ENCODE measurements at regions not wholly inside any gene's neighbourhood (a gene's known extent, or its start where the extent isn't known, plus 50 kb on each side); places are given as distances from the start of the nearest gene placed in this dataset.

- H3K4me3 Mint-ChIP-seq: no peak overlapping the region
- no peak overlapping the region for H3K27ac Mint-ChIP-seq
- H3K36me3 Mint-ChIP-seq (ENCODE audit: low read depth): no peaks in the 10 kb centered on the region
- peaks cover 12% of the 10 kb centered on the region for H3K27me3 Mint-ChIP-seq (ENCODE audit: low read depth)
- no peaks in the 10 kb centered on the region for H3K4me1 Mint-ChIP-seq (ENCODE audit: low read depth)
- H3K9me3 Mint-ChIP-seq: no peaks in the 10 kb centered on the region
Observed at GRCh38 chr4:1511441-1512041, 105.3 kb upstream of the NKX1-1 start.

GRCh38 chr4:1510931-1511330, 104.7 kb upstream of the NKX1-1 start:
- no peak overlapping the region for H3K4me3 Mint-ChIP-seq
- H3K4me1 Mint-ChIP-seq (ENCODE audit: low read depth): no peaks in the 10 kb centered on the region
- peaks cover 12% of the 10 kb centered on the region for H3K27me3 Mint-ChIP-seq (ENCODE audit: low read depth)
- no peaks in the 10 kb centered on the region for H3K9me3 Mint-ChIP-seq
- no peaks in the 10 kb centered on the region for H3K36me3 Mint-ChIP-seq (ENCODE audit: low read depth)
- no peak overlapping the region for H3K27ac Mint-ChIP-seq

DNA sequence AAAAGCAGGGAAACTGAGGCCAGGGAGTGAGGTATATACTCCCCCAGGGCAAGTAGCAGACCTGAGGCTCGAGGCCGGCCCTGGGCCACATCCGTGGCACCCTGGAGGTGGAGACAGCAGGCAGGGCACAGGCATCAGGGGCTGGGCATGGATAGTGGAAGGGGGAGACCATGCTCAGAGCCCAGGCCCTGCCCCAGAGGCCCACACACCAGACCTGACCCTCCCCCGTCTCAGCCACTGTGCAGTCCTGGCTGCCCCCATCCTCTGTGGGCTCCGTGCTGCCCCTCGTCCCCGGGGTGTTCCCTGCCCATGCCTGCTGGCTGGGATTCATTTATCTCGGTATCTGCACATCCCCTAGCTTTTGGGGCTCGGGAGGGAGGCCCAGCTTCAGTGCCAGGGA, 103.1 kb upstream of the NKX1-1 start:
- Mint-ChIP-seq H3K9me3 (no peaks in the 10 kb centered on the region), H3K4me3 (no peak overlapping the region), H3K36me3 (ENCODE audit: low read depth) (no peaks in the 10 kb centered on the region), H3K27me3 (ENCODE audit: low read depth) (peaks cover 12% of the 10 kb centered on the region), H3K27ac (no peak overlapping the region), H3K4me1 (ENCODE audit: low read depth) (no peaks in the 10 kb centered on the region)

GRCh38 chr4:1508161-1509160, 102.2 kb upstream of the NKX1-1 start:
- Mint-ChIP-seq H3K36me3 (ENCODE audit: low read depth) (no peaks in the 10 kb centered on the region), H3K27me3 (ENCODE audit: low read depth) (peaks cover 12% of the 10 kb centered on the region), H3K4me3 (no peak overlapping the region), H3K9me3 (no peaks in the 10 kb centered on the region), H3K27ac (no peak overlapping the region), H3K4me1 (ENCODE audit: low read depth) (no peaks in the 10 kb centered on the region)

DNA sequence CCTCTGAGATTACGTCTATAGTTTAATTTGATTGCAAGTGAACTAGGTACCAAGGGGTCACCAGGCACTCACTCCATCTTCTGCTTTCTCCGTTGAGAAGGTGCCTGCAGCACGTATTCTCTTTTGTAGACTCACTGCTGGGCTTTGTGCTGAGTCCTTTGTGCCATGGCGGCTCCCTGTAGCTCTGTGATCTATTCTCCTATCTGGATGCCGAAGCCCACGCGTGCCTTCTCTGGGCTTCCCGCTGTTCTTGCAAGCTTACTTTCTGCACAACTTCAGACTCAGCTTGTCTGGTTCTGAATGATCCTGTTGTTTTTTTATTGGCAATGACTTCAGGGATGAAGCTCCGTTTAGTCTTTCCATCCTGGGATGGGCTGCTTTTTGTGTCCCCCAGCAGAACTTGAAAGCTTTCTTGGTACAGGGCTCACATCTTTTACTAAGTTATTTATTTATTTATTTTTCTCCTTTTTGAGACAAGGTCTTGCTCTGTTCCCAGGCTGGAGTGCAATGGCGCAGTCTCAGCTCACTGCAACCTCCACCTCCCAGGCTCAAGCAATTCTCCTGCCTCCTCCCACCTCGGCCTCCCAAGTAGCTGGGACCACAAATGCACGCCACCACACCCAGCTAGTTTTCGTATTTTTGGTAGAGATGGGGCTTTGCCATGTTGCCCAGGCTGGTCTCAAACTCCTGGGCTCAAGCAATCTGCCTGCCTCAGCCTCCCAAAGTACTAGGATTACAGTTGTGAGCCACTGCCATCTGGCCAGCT, 100.9 kb upstream of the NKX1-1 start:
- no peaks in the 10 kb centered on the region for H3K36me3 Mint-ChIP-seq (ENCODE audit: low read depth)
- H3K4me3 Mint-ChIP-seq: no peak overlapping the region
- H3K27me3 Mint-ChIP-seq (ENCODE audit: low read depth): peaks cover 12% of the 10 kb centered on the region
- H3K27ac Mint-ChIP-seq: no peak overlapping the region
- no peaks in the 10 kb centered on the region for H3K9me3 Mint-ChIP-seq
- no peaks in the 10 kb centered on the region for H3K4me1 Mint-ChIP-seq (ENCODE audit: low read depth)

GRCh38 chr4:1505511-1506460, 99.5 kb upstream of the NKX1-1 start:
- Mint-ChIP-seq H3K27me3 (ENCODE audit: low read depth) (peaks cover 12% of the 10 kb centered on the region), H3K27ac (no peak overlapping the region), H3K9me3 (no peaks in the 10 kb centered on the region), H3K4me1 (ENCODE audit: low read depth) (no peaks in the 10 kb centered on the region), H3K36me3 (ENCODE audit: low read depth) (no peaks in the 10 kb centered on the region), H3K4me3 (no peak overlapping the region)

DNA sequence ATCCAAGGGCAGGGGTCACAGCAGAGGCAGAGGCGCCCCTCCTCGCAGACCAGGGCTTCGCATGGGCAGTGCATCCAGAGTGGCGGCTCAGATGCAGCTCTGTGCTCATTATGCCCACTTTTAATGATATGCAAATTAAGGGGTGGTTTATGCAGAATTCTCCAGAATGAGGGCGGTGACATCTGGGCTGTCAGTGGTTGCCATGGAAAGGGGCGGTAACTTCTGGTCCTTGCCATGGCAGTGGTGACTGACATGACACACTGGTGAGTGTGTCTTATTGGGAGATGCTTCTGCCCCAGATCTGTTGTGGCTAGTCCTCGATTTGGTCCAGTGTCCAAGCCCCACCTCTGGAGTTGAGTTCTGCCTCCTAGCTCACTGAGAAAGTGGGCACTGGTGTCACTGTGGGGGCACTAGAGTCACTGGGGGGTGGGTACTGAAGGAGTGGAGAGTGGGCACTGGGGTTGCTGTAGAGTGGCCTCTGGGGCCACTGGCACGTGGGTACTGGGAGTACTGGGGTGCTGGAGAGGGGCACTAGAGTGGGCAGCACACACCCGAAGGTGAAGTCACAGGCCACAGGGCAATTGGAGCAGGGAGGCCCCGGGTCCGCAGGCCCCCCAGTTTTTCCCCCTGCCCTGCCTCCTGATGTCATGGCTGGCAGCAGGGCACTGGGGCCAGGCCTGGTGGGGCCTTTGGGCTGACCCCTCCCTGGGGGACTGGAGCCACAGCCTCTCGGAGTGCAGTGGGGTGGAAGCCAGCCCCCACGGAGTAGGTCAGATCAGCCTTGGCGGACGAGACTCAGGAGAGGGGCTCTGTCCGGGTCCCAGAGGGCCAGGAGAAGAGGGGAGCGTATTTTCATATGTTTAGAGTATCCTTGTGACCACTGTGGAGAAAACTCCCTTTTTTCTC, 98.6 kb upstream of the NKX1-1 start:
- H3K4me1 Mint-ChIP-seq (ENCODE audit: low read depth): no peaks in the 10 kb centered on the region
- peaks cover 4% of the 10 kb centered on the region for H3K27me3 Mint-ChIP-seq (ENCODE audit: low read depth)
- no peak overlapping the region for H3K27ac Mint-ChIP-seq
- no peak overlapping the region for H3K4me3 Mint-ChIP-seq
- no peaks in the 10 kb centered on the region for H3K9me3 Mint-ChIP-seq
- H3K36me3 Mint-ChIP-seq (ENCODE audit: low read depth): no peaks in the 10 kb centered on the region

GRCh38 chr4:1503583-1504471, 97.6 kb upstream of the NKX1-1 start:
- Mint-ChIP-seq H3K27me3 (ENCODE audit: low read depth) (peaks cover 3% of the 10 kb centered on the region), H3K4me3 (no peak overlapping the region), H3K4me1 (ENCODE audit: low read depth) (no peaks in the 10 kb centered on the region), H3K27ac (no peak overlapping the region), H3K36me3 (ENCODE audit: low read depth) (no peaks in the 10 kb centered on the region), H3K9me3 (no peaks in the 10 kb centered on the region)

- no peak overlapping the region for H3K4me3 Mint-ChIP-seq
- peaks cover 3% of the 10 kb centered on the region for H3K27me3 Mint-ChIP-seq (ENCODE audit: low read depth)
- H3K9me3 Mint-ChIP-seq: no peaks in the 10 kb centered on the region
- H3K4me1 Mint-ChIP-seq (ENCODE audit: low read depth): no peaks in the 10 kb centered on the region
- H3K27ac Mint-ChIP-seq: no peak overlapping the region
- no peaks in the 10 kb centered on the region for H3K36me3 Mint-ChIP-seq (ENCODE audit: low read depth)
Observed at GRCh38 chr4:1502976-1503375, 96.7 kb upstream of the NKX1-1 start.

DNA sequence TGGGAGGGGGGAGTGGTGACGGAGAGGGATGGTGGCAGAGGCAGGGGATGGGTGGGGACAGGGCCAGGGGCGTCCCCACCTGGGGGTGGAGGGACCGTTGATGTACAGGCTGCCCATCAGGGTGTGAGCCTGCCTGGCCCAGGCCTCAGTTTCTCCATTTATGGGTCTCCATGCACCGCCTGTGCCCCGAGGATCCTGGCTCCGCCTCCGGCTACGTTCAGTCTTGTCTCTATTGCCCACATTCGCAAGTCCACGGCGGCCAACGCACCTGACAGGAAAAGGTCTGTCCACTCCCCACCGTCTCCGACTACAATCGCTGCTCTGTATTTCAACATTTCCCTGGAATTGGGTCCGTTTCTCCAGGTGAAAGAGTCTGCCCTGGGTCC, 96.3 kb upstream of the NKX1-1 start:
- Mint-ChIP-seq H3K4me1 (ENCODE audit: low read depth) (no peaks in the 10 kb centered on the region), H3K9me3 (no peaks in the 10 kb centered on the region), H3K4me3 (no peak overlapping the region), H3K27ac (no peak overlapping the region), H3K36me3 (ENCODE audit: low read depth) (no peaks in the 10 kb centered on the region), H3K27me3 (ENCODE audit: low read depth) (peaks cover 3% of the 10 kb centered on the region)

DNA sequence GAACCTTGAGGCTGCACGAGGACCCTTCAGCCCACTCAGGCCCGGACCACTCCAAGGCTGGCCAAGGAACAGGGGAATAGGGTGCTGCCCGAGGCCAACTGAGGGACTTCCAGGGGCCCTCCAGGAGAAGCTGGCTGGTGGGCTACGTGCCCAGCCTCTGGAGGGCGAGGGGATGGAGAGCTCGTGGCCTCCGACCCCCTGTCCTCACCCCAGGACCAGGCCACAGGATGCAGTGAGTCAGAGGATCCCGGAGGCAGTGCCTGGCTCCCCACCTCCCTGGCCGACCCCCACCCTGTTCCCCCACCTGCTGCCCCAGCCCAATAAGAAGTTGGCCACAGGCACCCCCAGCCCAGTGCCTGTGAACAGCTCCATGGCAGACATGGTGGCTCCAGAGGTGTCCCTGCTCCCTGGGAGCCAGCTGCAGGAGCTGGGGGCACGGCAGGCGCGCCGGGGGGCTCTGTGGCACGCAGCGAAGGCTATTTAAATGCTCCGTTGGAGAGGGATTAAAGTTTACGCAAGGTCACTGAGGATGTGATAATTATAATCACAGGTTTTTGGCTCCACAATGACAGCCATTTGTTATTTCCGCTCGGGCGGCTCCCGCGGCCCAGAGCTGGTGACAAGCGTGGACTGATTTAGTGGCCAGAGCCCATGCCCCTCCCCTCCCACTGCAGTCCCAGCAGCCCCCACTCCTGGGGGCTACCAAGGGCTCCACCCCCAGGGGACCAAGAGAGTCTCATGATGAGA, 95.7 kb upstream of the NKX1-1 start:
- Mint-ChIP-seq H3K9me3 (no peaks in the 10 kb centered on the region), H3K4me3 (no peak overlapping the region), H3K36me3 (ENCODE audit: low read depth) (no peaks in the 10 kb centered on the region), H3K4me1 (ENCODE audit: low read depth) (no peaks in the 10 kb centered on the region), H3K27me3 (ENCODE audit: low read depth) (peaks cover under 1% of the 10 kb centered on the region), H3K27ac (no peak overlapping the region)
